ENCODE measurements at regions not wholly inside any gene's neighbourhood (a gene's known extent, or its start where the extent isn't known, plus 50 kb on each side); places are given as distances from the start of the nearest gene placed in this dataset.

DNA sequence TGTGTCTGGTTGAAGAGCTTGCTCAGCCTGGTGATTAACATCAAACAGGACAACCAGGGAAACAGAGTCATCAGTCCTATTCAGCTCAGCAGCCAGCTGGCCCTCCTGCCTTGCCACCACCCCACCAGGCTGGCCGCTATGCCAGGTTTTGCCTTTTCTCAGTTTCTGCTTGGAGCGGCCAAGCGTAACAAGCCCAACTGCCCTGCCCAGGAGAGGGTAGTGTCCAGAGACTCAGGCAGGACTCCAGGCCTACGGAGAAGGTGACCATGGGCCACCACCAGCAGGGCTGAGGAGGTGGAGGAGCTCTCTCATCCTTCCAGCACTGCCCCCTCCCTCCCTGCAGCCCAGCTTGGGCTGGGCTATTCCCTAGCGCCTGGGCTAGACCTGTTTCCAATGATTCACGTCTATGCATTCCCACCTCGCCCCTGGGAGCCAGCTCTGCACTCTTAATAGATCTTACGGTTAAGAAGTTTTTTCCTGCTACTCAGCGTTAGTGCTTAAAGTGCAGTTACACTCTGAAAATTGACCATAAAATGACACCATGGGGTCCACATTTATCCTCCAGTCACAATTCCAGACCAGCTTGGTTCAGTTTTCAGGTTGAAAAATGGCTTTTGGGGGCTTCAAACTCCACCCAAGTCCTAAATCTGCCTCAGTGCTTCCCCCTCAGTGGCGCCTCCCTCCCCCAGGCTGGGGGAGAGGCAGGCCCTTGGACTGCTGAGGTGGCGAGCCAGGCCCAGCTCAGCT lies 124.0 kb upstream of the PJA1 start:
- TF ChIP-seq POLR2AphosphoS5 (IDR thresholded peaks at IDR 0.05; ENCODE audit: low read depth, low read length), result no peak
- TF ChIP-seq POLR2A (IDR thresholded peaks at IDR 0.05; ENCODE audit: low read depth, low read length), result no peak
- TF ChIP-seq TAF1 (IDR thresholded peaks at IDR 0.05; ENCODE audit: borderline replicate concordance, low read depth, low read length), result no peak
